GM12801 (cell line): ENCODE measurements at regions not wholly inside any gene's neighbourhood (a gene's known extent, or its start where the extent isn't known, plus 50 kb on each side); places are given as distances from the start of the nearest gene placed in this dataset.

Experiments used
- CTCF ChIP-seq: IDR thresholded peaks from one replicate; pipeline ENCODE4 v1.5.1; 2011; ENCODE audit warnings: control low read depth; ENCODE audit not compliant: insufficient read length; ENCODE audit errors: extremely low read depth

- TF ChIP-seq CTCF: no peak
Observed at GRCh38 chr9:120018037-120018436, 561.9 kb downstream of the CDK5RAP2 start.

GRCh38 chr9:120016231-120016630, 563.7 kb downstream of the CDK5RAP2 start:
- TF ChIP-seq CTCF: no peak

- no peak for TF ChIP-seq CTCF
Observed at GRCh38 chr9:120014796-120015195, 565.2 kb downstream of the CDK5RAP2 start.

- no peak for TF ChIP-seq CTCF
Observed at GRCh38 chr9:120009856-120010255, 570.1 kb downstream of the CDK5RAP2 start.

GRCh38 chr9:120001536-120001935, 578.4 kb downstream of the CDK5RAP2 start:
- no peak for TF ChIP-seq CTCF

- no peak for TF ChIP-seq CTCF
Observed at GRCh38 chr9:119998614-119999013, 581.4 kb downstream of the CDK5RAP2 start.

GRCh38 chr9:119991797-119992196, 588.2 kb downstream of the CDK5RAP2 start:
- no peak for TF ChIP-seq CTCF

- TF ChIP-seq CTCF: no peak
Observed at GRCh38 chr9:119986713-119987112, 593.3 kb downstream of the CDK5RAP2 start.
